ENCODE measurements at regions not wholly inside any gene's neighbourhood (a gene's known extent, or its start where the extent isn't known, plus 50 kb on each side); places are given as distances from the start of the nearest gene placed in this dataset.
"Not testable (repeated sequence)": the region's sequence is repeated elsewhere in the genome, so short reads cannot be mapped to it uniquely, and the experiment has no call there.

DNA sequence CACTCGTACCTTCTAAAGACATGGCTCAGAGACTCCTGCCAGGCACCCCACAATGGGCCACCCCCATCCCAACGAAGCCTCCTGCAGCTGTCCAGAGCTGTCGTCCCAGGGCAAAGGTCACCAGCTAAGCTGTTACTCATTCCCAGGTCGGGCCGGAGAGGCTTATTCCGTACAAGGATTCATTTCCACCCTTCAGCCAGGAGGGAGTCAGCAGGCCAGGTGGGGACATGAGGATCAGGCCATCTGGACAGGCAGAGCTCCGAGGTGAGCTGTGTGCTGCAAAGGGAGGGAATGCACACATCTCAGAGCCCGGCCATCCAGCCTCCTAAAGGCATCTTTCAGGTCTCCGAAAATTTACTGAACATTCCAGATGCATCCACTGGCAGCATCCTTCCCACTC lies 63.9 kb upstream of the NANOS1 start:
- no peak for DNase-seq (ENCODE audit: low read depth in 2 of 2)

DNA sequence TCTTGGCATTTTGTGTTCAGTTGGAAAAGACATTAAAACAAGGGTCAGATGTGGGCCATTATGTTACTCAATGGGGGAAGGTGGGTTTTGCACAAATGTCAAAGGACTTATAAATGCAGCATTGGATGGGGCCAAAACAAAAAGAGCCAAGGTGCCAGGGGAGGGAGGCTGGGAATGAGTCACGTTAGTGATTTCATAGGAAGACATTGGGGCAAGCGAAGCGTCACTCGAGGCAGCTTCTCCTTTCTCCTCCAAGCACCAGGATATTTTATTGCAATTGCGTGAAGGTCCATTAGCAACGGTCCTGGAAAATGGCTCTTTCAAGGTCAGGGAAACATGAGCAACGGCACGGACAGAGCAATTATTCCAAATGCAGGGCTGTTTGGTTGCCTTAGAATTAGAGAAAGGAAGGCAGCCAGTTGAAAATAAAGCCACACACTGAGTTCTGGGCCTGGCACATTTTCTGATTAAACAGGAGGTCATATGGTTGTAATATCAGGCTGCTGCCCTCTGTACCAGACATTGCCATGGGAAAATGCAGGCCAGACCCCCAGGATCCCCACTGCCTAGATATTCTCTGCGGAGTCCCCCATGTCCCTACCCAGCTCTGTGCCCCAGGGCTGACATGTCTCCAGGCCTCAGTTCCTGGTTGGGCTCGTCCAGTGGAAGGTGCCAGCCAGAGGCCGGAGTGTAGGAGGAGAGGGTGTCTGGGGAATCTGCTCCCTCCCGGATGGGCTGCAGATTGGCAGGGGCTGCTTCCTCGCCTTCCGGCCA lies 63.3 kb upstream of the NANOS1 start:
- DNase-seq (ENCODE audit: low read depth in 2 of 2) = no peak

DNA sequence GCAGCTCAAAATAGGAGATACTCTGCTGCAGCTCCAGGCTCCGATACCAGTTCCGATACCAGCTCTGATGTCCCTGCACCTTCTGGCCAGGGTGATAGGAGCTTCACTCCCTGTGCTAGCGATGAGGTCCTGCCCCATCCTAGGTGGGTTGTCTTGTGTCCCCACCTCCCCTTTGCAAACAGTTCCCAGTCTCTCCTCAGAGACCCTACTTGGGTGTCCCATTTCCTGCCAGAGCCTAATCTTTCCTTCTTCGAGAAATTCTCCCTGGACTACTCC lies 62.7 kb upstream of the NANOS1 start:
- no peak for DNase-seq (ENCODE audit: low read depth in 2 of 2)

DNA sequence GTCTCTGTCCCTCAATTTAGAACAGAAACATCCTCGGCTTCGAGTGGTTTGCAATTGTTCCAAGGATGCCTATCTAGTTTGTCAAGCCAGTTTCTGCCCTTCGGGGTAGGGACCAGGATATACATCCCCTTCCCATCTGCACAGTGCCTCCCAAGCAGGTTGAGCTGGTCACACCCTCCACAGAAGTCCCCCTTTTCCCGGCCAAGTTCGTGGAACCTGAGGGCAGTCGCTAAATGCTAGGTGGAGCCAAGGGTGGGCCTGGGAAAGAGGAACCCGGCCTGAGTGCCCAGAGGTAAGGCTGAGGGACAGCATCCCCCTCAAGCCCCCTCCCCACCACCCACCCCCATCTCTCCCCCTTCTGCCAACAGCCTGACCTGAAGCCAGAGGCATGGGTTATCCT lies 62.4 kb upstream of the NANOS1 start:
- no peak for DNase-seq (ENCODE audit: low read depth in 2 of 2)

DNA sequence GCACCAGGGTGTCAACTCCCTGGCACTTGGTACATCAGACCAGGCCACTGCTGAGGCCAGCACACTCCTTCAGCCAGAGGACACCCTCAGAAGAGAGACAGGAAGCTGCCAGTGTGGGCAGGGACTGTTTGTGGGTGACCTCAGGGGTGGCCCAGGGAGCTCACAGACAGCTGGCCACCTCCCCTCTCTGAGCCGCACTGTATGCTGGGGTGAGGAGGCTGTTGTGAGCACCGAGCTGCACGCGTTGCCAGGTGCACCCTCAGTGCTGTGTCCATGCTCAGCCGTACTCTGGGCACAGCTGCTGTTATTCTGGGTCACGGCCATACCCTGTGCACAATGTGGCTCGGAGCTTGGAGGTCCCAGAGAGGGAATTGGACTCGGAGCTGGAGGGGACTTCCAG lies 61.5 kb upstream of the NANOS1 start:
- no peak for DNase-seq (ENCODE audit: low read depth in 2 of 2)

DNA sequence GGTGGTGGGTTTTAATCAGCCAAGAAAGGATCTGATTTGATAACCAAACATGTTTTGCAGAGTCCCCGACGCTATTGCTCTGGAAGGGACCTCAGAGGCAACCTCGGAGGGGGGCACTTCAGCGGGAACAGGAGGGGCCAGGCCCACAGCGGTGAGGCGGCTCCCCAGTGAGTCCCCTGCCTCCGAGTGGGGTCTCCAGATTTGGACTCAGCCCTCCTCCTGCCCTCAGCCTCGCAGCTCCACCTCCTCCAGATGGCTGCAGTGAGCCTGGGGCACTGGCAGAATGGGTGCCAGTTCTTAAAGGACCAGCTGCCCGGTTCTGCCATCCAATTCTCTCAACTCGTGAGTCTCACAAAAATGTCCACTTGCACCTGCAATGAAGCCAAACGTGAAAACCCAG lies 61.0 kb upstream of the NANOS1 start:
- no peak for DNase-seq (ENCODE audit: low read depth in 2 of 2)

DNA sequence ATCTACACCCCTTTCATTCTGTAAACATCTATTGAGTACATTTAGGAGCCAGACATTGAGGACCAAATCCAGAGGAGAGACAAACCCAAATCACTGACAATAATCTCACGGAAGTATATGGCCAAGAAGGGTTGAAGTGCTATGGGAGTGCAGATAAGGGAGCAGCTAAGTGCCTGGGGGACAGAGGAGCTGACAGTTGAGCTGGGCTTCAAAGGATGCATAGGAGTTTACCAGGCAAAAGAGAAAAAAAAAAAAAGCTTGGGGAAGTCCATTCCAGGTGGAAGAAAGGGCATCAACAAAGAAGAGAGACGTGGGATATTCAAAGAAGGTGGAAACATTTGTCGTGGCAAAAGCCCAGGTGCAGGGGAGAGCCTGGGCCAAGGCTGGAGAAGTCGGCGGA lies 60.5 kb upstream of the NANOS1 start:
- no peak for DNase-seq (ENCODE audit: low read depth in 2 of 2)

DNA sequence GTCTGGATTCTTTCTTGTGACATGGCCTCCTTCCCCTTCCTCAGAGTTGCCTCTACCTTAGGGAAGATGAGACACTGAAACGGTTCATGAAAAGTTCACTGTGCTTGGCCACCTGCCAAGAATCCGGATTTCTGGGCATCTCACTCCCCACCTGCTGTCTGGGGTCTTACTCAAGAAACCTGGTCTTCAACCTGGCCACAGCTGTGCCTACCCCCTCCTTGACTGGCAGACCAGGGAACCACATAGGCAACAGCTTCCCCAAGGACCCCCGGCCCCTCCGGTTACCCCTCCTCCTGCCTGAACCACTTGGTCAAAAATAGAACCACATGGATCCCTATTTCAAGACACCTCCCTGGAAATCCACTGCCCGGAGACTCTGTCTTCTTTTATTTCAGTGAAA lies 58.7 kb upstream of the NANOS1 start:
- no peak for DNase-seq (ENCODE audit: low read depth in 2 of 2)

DNA sequence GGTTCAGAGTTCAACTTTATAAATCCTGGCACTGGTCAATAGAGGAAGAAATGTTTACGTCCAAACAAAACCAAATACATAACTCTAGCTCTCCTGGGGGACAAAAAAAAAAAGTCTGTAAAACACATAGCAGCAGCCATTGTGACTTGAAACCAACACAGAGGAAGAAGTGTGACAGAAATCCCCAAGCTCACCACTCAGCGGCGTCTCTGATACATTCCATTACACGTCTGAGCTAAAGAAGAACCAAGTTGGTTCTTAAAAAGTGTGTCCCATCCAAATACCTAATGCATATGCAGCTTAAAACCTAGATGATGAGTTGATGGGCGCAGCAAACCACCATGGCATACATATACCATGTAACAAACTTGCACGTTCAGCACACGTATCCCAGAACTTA lies 58.3 kb upstream of the NANOS1 start:
- no peak for DNase-seq (ENCODE audit: low read depth in 2 of 2)

DNA sequence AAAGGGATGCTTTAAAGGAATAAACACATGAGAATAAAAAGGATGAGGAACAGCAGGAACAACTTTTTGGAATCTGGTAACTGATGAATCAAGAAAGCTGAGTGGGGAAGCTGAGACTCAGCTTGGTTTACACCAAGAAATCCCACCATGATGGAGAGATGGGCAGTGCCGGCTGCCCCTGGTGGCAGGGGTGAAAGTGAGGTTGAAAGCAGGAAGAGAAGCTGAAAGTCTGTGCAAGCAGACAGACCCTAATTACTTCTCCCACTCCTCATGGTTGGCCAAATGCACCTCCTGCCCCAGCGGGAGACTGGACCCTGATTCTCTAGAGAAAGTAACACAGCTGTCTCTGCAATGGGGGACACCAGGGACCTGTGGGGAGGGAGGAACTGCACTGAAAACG lies 57.6 kb upstream of the NANOS1 start:
- no peak for DNase-seq (ENCODE audit: low read depth in 2 of 2)

DNA sequence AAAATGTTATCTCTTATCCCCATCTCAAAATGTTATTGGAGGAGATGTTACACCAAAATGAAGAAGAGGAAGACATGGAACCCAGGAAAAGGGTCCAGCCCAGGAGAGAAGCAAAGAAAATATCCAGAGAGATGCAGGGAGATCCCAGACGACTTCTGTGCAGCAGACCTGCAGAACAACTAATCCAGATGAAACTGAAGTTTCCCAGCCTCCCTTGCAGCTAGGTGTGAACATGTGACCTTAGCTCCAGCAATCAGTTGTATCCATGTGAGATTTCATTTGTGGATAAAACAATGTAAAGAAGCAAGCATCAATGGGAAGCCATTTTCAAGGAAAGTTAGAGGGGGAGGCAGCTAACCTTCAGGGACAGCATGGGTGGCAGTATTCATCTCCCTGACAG lies 55.8 kb upstream of the NANOS1 start:
- no peak for DNase-seq (ENCODE audit: low read depth in 2 of 2)

DNA sequence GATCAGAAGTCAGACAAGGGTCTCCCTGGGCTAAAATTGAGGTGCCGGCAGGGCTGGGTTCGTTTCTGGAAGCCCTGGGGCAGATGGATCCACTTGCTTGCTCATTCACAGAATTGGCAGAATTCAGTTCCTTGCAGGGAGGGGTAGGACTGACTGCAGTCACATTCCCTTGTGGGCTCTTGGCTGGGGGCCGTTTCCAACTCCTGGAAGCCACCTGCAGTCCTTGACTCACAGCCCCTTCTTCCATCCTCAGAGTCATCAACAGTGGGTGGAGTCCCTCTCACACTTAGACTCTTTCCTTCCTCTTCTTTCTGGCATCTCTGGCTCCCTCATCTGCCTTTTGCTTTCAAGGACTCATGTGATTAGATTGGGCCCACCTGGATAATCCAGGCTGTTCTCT lies 54.6 kb upstream of the NANOS1 start:
- no peak for DNase-seq (ENCODE audit: low read depth in 2 of 2)

DNA sequence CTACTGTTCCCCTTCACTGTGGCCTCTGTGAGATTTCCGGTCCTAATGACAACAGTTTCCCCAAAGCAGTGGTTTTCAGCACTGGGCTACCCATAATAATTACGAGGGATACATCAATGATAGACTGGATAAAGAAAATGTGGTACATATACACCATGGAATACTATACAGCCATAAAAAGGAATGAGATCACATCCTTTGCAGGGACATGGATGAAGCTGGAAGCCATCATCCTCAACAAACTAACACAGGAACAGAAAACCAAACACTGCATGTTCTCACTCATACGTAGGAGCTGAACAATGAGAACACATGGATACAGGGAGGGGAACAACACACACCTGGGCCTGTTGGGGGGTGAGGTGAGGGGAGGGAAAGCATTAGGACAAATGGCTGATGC lies 53.3 kb upstream of the NANOS1 start:
- DNase-seq (ENCODE audit: low read depth in 2 of 2) = not testable (repeated sequence)

DNA sequence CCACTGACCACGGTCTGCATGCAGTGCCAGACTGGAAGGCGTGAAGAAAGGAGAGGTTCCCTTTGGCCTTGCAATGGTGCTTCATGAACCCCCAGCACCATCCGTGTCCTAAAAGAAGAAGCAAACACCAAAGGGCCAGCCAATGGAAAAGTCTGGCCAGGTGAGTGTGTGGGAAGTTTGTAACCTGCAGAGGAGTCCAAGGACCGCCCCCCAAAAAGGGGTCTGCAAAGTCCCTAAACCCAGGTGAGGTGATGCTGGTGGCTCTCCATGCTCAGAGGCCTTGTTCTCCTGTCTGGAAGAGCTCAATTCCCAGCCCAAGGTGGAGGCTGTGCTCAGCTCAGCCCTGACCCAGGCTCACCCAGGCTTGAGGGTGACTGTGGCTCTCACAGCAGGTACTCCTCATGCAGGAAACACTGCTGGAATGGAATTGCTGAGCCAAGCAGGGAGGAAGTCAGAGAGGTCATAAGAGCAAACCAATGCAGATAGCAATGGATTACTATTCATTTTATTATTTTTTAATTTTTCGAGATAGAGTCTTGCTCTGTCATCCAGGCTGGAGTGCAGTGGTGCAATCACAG lies 52.4 kb upstream of the NANOS1 start:
- DNase-seq (ENCODE audit: low read depth in 2 of 2) = no peak

DNA sequence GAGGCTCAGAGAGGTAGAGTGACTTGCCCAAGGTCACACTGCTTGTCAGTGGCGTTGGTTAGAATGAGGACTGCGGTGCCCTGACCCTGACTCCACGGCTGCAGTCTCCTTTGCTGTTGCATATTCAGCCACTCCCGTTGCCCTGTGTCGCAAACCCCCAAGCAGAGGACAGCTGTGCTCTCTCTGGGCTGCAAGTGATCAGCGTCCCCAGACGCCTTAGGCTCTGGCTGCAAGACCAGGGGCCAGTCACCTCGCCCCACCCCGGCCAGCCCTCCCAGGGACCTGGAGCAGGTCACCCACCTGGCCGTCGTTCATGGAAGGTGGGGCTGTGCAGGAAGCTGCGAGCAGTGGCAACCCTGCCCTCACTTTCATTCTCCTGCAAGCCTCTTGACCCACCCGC lies 51.7 kb upstream of the NANOS1 start:
- DNase-seq (ENCODE audit: low read depth in 2 of 2) = no peak

DNA sequence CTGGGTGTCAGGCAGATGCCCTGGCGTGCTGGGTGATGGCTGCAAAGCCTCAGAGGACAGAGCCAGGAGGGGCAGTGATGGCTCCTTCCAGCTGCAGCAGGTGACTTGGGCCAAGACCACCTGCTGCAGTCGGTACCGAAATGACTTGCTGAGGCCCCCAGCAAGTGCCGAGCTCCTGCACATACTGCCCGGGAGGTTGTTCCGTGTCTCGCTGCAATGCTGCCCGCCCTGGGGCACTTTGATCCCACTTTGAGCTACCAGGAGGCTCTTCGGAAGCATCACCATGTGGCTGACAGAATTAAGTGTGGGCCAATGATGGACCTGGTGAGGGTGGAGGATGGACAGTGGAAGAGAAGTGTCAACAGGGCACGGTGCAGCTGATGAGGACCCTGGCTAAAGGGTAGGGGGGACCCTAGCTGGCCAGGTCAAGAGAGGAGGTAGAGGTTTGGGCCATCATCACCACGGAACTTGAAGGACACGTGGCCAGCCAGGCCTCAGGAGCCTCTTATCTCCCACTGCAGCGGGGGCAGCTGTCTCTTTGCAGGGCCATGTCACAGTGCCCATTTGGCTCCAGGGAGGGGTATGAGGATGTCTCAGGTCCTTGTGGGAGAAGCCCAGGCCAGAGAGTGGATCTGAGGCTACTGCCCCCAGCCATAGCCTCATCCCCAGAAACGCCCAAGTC lies 51.1 kb upstream of the NANOS1 start:
- no peak for DNase-seq (ENCODE audit: low read depth in 2 of 2)

DNA sequence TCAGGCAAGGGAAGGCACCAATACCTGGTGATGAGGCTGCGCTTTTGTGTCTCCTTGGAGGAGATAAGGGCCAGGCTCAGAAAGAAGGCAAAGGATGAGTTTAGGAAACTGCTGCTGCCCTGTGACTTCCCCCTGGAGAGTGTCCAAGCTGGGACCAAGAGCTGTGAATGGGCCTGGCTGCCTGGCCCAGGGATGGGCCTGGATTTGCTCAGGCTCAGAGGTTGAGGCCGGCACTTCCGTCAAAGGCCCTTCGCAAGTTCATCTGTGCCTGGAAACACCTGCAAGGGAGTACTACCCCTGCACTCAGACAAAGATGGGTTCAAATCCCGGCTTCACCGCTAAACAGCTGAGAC lies 50.5 kb upstream of the NANOS1 start:
- DNase-seq (ENCODE audit: low read depth in 2 of 2) = no peak

DNA sequence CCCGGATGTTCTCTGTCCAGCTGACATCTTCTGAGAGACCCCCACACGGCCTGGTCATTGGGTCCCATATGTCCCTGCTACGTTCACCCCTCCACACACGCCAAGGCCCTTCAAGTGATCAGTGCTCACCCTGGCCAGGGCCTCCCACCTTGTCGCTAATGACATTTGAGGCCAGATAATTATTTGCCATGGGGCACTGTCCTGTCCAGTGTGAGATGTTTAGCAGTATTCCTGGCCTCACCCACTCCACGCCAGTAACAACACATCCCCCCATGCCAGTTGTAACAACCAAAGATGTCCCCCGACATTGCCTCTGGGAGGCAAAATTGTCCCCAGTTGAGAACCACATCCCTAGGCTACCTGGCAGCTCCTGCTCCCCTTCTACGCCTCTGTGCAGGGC lies 49.9 kb upstream of the NANOS1 start:
- no peak for DNase-seq (ENCODE audit: low read depth in 2 of 2)

Measured in stimulated activated CD4-positive, alpha-beta T cell treated with anti-CD3 and anti-CD28 coated beads, Interleukin-15, amount 100 ng/mL, for 48 hours (primary cell).